ENCODE measurements at regions not wholly inside any gene's neighbourhood (a gene's known extent, or its start where the extent isn't known, plus 50 kb on each side); places are given as distances from the start of the nearest gene placed in this dataset.

GRCh38 chr1:229203991-229204632, 66.8 kb upstream of the RAB4A start:
- no peak for TF ChIP-seq CTCF (conservative IDR thresholded peaks at IDR 0.05)
- TF ChIP-seq ZFX (IDR thresholded peaks at IDR 0.05): no peak

Data from C4-2B (cell line).